ENCODE measurements at regions not wholly inside any gene's neighbourhood (a gene's known extent, or its start where the extent isn't known, plus 50 kb on each side); places are given as distances from the start of the nearest gene placed in this dataset.

DNA sequence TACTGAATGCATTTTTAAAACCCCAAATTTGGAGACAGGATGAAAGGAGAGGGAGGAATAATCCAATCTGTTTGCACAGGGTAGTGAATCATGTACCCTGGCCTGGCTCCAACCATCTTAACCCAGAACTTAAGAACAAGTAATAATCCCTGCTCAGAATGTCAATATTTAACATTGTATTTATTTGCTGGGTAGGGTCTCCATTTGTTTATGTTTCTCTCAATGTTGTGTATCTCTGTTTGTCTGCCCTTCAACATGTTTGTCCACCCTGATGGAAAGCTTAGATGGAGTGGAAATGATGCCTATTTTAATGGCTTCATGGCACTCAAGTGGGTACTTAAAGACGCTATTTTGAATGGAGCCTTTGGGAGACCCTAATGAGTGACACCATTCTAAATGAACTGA lies 54.4 kb upstream of the CDC42BPA start:
- H3K27me3 ChIP-seq (ENCODE audit: control insufficient read depth in 2 of 2, insufficient read depth in 2 of 2, low read length in 2 of 2) = no peaks in the 10 kb centered on the region
- POLR2A ChIA-PET = no interaction called here
- no peak overlapping the region for H3K4me3 ChIP-seq
- FAIRE-seq (no peak), DNase-seq (ENCODE audit: extremely low read depth in 1 of 4, low spot score in 3 of 4) (no peak), ATAC-seq (no peak)
- no peak overlapping the region for H3K4me2 ChIP-seq (ENCODE audit: insufficient read depth, low read length)
- no peak overlapping the region for H3K9ac ChIP-seq (ENCODE audit: insufficient read depth in 1 of 2, low read depth in 2 of 2, low read length in 2 of 2)
- intact Hi-C loops (cut with micrococcal nuclease) = no loop called here
- in situ Hi-C loops (cut with MboI) = no loop called here
- no peak overlapping the region for H3K27ac ChIP-seq (ENCODE audit: extremely low read depth, low read depth, low read length)
- H3K36me3 ChIP-seq (ENCODE audit: control insufficient read depth, insufficient read depth, low read length) = no peaks in the 10 kb centered on the region
- H3K4me1 ChIP-seq (replicated peaks in 1 of 2; ENCODE audit: control insufficient read depth in 2 of 2, insufficient read depth in 2 of 2, low read length in 2 of 2) = peaks cover 8 to 29% of the 10 kb centered on the region in 2 experiments; a peak in 4 of 5 replicates
- CTCF ChIA-PET (ENCODE audit: low intra/inter-chr PET ratio) = no interaction called here
- no peaks in the 10 kb centered on the region for H3K9me1 ChIP-seq (ENCODE audit: control insufficient read depth, insufficient read depth, low read length)
- TF ChIP-seq, protein P1, sequence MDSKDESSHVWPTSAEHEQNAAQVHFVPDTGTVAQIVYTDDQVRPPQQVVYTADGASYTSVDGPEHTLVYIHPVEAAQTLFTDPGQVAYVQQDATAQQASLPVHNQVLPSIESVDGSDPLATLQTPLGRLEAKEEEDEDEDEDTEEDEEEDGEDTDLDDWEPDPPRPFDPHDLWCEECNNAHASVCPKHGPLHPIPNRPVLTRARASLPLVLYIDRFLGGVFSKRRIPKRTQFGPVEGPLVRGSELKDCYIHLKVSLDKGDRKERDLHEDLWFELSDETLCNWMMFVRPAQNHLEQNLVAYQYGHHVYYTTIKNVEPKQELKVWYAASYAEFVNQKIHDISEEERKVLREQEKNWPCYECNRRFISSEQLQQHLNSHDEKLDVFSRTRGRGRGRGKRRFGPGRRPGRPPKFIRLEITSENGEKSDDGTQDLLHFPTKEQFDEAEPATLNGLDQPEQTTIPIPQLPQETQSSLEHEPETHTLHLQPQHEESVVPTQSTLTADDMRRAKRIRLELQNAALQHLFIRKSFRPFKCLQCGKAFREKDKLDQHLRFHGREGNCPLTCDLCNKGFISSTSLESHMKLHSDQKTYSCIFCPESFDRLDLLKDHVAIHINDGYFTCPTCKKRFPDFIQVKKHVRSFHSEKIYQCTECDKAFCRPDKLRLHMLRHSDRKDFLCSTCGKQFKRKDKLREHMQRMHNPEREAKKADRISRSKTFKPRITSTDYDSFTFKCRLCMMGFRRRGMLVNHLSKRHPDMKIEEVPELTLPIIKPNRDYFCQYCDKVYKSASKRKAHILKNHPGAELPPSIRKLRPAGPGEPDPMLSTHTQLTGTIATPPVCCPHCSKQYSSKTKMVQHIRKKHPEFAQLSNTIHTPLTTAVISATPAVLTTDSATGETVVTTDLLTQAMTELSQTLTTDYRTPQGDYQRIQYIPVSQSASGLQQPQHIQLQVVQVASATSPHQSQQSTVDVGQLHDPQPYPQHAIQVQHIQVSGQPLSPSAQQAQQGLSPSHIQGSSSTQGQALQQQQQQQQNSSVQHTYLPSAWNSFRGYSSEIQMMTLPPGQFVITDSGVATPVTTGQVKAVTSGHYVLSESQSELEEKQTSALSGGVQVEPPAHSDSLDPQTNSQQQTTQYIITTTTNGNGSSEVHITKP (IDR thresholded peaks at IDR 0.05; ENCODE audit: partially characterized antibody) = peak; percentile 61
- TF ChIP-seq NFIC (IDR thresholded peaks at IDR 0.05) (0 out of 2 replicates have a peak, but pooled peaks have one; percentile 40), YY1 (IDR thresholded peaks at IDR 0.05; ENCODE audit: borderline replicate concordance in 1 of 3, control insufficient read depth in 1 of 3, extremely low read depth in 1 of 3, insufficient read depth in 3 of 3, insufficient read length in 1 of 3, insufficient replicate concordance in 2 of 3, low read depth in 1 of 3, low read length in 2 of 3) (no peak), BCOR (IDR thresholded peaks at IDR 0.05) (no peak)
- TF ChIP-seq, protein P2, sequence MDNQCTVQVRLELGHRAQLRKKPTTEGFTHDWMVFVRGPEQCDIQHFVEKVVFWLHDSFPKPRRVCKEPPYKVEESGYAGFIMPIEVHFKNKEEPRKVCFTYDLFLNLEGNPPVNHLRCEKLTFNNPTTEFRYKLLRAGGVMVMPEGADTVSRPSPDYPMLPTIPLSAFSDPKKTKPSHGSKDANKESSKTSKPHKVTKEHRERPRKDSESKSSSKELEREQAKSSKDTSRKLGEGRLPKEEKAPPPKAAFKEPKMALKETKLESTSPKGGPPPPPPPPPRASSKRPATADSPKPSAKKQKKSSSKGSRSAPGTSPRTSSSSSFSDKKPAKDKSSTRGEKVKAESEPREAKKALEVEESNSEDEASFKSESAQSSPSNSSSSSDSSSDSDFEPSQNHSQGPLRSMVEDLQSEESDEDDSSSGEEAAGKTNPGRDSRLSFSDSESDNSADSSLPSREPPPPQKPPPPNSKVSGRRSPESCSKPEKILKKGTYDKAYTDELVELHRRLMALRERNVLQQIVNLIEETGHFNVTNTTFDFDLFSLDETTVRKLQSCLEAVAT (IDR thresholded peaks at IDR 0.05) = no peak
- BruUV-seq (replicated peaks) = no TSS peak
- no peaks in the 10 kb centered on the region for H3K9me3 ChIP-seq (replicated peaks; ENCODE audit: control insufficient read depth, insufficient read depth, low read depth, low read length)
- no peak overlapping the region for H2AFZ ChIP-seq (ENCODE audit: low read depth, low read length)
- no peaks in the 10 kb centered on the region for H3K79me2 ChIP-seq (ENCODE audit: control insufficient read depth, insufficient read depth, low read length)
- no peaks in the 10 kb centered on the region for H4K20me1 ChIP-seq (replicated peaks; ENCODE audit: control insufficient read depth, insufficient read depth, low read length)
- WGBS (ENCODE audit: insufficient coverage, low coverage, missing lambda C conversion rate) = 89% methylated on average over 1 of the region's 1 CpG
